Heart left ventricle (tissue), 13 donors: ENCODE measurements at regions not wholly inside any gene's neighbourhood (a gene's known extent, or its start where the extent isn't known, plus 50 kb on each side); places are given as distances from the start of the nearest gene placed in this dataset.

Experiments used
- POLR2A ChIP-seq, 2 donors: fragments of 450-650 bp; IDR thresholded peaks; one replicate each; pipeline ENCODE4 v1.6.1; 2017; ENCODE audit warnings: antibody characterized with exemption in 2 of 2, mild to moderate bottlenecking in 2 of 2, moderate library complexity in 2 of 2
- TF ChIP-seq, protein P1 (sequence below), 12 donors: fragments of 200-600 bp; sonication (generic) in 4 of 12; IDR thresholded peaks; one replicate each; pipeline versions ENCODE4 v1.5.0 to v1.8.0; 2018 to 2022; ENCODE audit warnings: antibody characterized with exemption in 12 of 12, mild to moderate bottlenecking in 5 of 12
- donor health status: ischemic (EF 13 %, LVEDD 7.1; RV severe dilation, severe dysfunction).
- donor health status: DM: no; HTN: yes; CAD: no.
- donor health status: DM: no; HTN: no; CAD: no.
- donor health status: ischemic (EF 25% LVEDD 6.9; RV normal size, moderate dysfunction).
- donor health status: ischemic (EF 25% LVEDD 5.7; RV mildly dilated, moderate dysfunction).
- donor health status: ischemic (EF 35%, LVEDD 5.7; RV mildly dilated, moderate dysfunction).
- donor health status: nonischemic (EF 11% LVEDD 7.7; RV severe dilation, severe dysfunction).
- donor health status: DM: yes; HTN: yes; CAD: no.
- donor health status: PGD.
- donor health status: ischemic (EF 29% LVEDD 5.4; RV normal size, mild dysfunction).
- donor health status: nonischemic (EF 23%, LVEDD 6.1; RV moderate dilation, normal function).

DNA sequence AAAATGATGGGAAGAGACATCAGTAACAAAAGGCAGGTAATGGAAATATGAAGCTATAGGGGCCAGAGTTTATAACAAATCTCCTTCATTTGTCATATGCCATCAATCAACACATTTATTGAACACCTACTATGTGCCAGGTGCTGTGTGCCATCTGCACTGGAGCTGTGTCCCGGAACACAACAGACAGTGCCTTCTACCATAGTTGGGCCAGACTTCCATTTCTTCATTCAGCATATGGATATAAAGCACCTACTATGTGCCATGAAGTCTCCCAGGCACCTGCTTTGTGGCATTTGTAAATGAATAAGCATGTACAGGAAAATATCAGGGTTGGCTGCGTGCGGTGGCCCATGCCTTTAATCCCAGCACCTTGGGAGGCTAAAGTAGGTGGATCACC lies 112.5 kb upstream of the ERCC6L2 start:
- TF ChIP-seq, protein P1, sequence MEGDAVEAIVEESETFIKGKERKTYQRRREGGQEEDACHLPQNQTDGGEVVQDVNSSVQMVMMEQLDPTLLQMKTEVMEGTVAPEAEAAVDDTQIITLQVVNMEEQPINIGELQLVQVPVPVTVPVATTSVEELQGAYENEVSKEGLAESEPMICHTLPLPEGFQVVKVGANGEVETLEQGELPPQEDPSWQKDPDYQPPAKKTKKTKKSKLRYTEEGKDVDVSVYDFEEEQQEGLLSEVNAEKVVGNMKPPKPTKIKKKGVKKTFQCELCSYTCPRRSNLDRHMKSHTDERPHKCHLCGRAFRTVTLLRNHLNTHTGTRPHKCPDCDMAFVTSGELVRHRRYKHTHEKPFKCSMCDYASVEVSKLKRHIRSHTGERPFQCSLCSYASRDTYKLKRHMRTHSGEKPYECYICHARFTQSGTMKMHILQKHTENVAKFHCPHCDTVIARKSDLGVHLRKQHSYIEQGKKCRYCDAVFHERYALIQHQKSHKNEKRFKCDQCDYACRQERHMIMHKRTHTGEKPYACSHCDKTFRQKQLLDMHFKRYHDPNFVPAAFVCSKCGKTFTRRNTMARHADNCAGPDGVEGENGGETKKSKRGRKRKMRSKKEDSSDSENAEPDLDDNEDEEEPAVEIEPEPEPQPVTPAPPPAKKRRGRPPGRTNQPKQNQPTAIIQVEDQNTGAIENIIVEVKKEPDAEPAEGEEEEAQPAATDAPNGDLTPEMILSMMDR (IDR thresholded peaks at IDR 0.05) = no peak
- no peak for TF ChIP-seq POLR2A (IDR thresholded peaks at IDR 0.05)
